NOMO-1 treated with dmso at 0.1 percent for 144 hours (cell line): ENCODE measurements at regions not wholly inside any gene's neighbourhood (a gene's known extent, or its start where the extent isn't known, plus 50 kb on each side); places are given as distances from the start of the nearest gene placed in this dataset.

ENCODE experiments used
- DNase-seq: peaks from one replicate; lab custom pipeline; 2025; ENCODE audit not compliant: unreplicated experiment; lab: John Stamatoyannopoulos, UW

DNA sequence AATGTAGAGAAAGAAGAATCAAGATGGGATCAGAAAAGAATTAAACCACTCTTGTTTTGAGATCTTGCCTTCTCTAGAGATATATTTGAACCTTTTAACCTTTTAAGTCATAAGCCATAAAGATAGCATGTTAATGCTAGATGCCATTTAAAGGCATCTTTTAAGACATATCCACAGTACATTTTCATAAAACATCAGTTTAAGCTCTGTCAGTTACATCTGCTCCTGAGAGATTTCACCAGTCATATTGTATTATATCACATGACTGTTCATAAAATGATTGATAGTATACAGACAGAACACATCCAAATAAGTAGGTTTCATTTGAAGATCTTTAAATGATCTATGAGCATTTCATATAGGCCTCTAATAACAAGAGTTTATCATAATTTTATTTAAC, 1238.5 kb downstream of the SLC16A7 start:
- DNase-seq = no peak

DNA sequence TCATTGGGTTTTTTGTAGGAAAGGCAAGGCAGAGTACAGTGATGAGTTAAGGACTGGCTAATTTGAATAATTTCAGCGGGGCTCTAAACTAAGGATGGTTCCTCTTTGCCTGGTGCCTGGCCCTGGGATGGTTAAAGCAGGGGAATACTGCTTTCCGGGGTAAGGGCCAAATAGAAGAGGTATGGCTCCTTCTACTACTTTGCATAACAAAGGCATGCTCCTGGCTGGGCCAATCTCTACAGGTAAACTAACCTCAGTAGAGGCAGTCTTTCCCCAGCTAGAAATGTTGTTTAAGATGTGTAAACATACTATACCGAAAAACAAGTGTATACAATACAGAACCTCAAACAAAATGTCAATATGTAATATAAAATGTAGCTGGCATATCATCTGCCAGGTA, 1239.0 kb downstream of the SLC16A7 start:
- DNase-seq = no peak

DNA sequence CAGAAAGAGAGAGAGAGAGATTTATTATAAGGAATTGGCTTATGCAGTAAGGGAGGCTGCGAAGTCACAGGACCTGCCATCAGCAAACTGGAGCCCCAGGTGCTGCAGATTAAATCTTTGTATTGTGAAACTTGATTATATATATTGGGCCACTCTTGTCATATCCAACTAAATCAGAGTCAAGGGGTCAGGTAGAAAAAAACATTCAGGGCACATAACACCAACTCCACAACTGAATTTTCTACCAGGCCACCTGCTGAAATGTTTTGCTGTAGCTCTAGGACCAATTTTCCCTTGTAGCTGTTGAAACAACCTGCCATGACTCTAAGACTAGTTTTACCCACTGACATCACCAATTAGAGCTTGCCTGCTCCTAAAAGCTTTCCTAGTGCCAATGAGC, 1240.8 kb downstream of the SLC16A7 start:
- no peak for DNase-seq

DNA sequence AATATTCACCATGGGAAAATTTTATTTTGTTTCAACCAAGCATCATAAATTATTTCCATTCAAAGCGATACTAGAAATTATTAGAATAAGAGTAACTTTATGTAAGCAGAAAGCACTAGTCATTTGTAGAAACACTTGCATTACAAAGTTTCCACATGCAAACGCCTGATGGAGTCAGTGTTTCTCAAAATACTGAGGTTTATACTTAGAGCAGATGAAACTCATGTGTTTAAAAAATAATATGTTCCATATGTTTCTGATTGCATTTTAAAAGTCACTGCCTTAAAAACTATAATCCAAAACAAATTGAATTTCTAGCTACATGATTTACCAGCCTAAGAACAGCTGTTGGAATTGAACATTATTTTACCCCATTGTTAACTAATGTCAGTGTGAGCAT, 1246.4 kb downstream of the SLC16A7 start:
- no peak for DNase-seq

DNA sequence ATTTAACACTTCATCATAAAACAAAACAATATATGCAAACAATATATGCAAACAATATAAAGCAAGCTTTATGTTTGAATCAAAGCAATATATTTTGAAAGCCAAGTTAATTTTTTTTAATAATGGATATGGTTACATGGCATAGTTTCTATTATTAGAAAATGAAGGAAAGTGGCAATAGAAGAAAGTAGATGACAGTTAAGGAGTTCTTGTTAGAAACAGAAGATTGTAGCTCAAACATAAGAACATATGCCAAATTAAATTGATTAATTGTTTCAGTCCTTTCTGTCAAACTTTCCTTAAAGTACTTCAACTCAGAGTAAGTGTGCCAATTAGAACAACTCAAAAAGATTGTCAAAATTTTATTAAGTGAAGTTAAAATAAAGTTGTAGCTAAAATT, 1248.3 kb downstream of the SLC16A7 start:
- DNase-seq = no peak

DNA sequence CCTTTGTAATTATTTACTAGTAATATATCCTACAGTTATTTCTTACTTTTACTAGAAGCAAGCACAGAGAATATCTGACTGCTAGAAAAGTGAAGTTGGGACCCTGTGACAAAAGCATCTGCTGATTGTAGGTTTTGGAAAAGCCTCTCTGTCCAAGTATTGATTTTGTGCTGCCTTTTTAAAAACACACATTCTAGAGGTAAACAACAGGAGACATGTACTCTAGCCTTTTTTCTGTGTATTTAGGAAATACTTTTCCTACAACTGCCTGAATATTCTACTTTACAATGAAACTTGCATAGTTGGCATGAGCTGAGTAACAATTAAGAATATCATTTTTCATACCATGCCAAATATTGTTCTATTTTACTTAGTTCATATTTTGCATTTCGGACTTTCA, 1249.0 kb downstream of the SLC16A7 start:
- no peak for DNase-seq

DNA sequence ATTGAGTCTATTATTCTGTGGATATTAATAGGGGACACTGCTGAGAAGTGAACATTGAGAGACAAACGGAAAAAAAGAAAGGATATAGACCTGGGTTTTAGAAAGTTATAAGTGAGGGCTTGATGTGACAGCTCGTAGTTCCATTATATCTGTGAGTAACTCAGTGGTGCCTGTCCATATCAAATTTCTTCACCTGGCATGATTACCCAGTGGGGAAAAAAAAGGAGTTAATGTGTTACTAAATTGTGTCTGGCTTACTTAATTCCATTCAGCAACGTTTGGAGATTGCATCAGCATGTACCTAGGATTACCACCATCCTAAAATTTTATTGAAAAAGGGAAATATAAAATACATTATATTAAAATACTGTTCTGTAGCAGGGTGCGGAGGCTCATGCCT, 1249.9 kb downstream of the SLC16A7 start:
- DNase-seq = no peak

DNA sequence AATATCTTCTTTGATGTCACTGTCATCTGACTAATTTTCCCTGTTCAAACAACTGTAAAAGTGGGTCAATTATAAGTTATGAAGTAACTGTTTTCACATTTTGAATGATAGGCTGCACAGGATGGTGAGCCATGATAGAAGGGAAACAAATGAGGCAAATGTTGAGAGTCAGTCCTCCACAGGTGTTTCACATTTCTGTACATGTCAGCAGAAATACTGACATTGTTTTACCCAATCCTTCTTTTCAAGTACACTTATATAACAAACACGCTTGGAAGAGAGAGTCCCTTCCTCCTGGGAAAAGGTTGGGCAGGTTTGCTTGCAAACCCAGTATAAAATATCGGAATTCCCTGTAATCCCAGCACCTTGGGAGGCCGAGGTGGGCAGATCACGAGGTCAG, 1251.5 kb downstream of the SLC16A7 start:
- DNase-seq = no peak

DNA sequence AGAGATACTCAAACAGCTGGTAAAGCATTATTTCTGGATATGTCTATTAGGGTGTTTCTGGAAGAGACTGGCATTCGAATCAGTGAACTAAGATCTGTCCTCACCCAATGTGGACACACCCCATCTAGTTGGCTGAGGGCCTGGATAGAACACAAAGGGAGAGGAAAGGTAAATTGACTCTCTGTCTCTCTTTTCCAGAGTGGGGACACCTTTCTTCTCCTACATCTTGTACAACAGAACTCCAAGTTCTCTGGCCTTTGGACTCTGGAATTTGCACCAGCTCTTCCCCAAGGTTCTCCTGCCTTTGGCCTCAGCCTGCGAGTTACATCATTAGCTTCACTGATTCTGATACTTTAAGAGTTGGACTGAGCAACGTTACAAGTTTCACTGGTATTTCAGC, 1253.9 kb downstream of the SLC16A7 start:
- DNase-seq = no peak

DNA sequence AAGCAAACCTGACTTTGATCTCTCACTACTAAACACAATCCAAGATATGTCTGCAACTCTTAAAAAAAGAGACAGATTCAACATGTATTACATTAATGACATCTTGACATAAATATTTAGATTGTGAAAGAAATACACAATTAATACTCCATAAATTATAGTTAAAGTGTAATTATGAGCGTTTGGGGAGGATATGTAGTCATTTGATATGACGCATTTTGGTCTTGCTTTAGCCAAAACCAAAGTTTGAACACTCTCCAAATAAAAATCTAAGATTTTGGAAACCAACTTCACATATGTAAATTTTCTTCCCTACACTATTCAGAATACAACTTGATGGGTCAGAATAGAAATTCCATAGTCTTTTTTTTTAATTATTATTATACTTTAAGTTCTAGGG, 1257.6 kb downstream of the SLC16A7 start:
- no peak for DNase-seq

DNA sequence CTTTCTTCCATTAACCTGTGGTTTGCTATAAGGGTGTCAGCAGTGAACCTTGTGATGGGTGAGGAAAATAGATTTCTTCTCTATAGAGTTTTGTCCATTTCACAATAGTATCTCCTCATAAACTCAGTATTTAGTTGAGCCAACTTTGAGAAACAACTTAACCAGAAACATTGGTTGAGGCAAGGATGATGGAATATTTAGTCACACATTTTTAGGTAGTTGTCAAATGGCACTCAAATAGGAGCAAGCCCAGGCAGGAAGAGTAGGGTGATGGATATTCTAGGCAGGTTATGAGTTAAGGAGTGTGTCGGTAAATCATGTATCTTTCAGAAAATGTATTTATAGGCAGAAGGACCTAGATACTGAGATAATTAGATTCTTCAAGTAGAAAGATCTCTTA, 1267.6 kb downstream of the SLC16A7 start:
- DNase-seq = no peak

DNA sequence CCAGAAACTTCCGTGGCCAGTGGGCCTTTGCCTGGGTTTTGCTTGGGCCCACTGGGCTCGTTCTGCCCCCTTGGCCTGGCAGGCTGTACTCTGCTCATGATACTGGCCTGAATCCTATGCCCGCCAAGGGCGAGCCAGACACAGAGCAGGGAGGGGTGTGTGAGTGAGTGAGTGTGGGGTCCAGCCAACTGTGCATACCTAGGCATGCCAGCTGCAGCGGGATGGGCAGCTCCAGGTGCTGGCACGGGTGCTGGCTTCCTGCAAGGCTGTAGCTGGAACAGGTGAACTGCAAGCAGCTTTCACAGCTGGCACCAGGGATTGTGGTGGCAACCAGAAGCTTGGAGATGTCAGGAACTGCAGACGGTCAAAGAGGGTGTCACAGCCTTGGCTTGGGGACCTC, 1276.4 kb downstream of the SLC16A7 start:
- no peak for DNase-seq

DNA sequence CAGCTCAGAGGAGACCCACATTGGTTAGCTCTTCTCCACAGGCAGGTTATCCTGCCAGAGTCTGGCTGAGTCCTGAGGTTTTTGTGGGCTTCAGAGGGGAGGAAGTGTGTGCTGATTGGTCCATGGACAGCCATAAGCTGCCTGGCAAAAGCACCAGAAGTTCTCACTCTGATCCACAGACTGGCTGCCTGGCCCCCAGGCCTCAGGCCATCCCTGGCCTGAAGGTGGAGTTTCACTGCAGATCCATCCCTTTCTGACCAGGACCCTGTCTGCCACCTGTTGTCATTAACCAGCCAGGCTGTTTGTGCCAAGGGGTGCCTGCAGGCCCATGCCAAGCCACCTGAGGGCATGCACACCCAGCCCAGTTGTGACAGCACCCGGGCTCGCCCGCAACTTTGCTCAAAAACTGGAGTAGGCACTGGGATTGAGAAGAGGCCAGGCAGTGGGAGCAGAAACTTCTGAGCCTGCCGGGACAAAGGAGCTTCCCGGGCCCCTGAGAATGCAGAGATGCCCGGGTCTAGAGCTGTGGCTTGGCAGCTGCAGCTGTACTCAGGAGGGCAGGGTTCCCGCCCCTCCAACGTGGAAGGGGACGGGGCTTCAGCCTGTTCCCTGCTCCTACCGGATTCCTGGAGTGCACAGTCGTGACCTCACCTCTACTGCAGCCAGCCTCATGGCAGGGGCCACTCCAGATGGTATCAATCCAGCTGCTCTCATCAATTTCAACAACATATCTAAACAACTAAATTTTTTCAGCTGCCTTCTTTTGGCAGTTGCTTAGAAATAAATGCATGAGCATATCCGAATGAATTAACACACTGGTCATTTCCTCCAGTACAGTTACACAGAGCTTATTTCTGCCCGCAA, 1277.3 kb downstream of the SLC16A7 start:
- no peak for DNase-seq

DNA sequence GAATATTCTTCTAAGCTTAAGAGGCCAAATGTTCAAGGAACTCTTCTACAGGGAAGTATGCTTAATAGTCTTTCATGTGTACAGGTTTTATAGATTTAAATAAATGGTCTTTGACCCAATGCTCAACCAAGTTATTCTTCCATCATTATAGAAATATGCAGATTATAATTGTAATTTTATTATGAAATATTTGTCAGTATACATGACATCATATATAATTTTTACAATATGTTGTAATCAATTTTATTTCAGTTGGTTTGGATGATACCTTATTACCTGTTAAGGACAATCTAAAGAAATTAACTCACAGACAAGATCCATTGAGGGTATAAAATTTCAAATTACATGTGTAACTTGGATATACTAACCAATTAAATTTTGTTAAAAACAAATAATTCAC, 1278.3 kb downstream of the SLC16A7 start:
- DNase-seq = no peak

DNA sequence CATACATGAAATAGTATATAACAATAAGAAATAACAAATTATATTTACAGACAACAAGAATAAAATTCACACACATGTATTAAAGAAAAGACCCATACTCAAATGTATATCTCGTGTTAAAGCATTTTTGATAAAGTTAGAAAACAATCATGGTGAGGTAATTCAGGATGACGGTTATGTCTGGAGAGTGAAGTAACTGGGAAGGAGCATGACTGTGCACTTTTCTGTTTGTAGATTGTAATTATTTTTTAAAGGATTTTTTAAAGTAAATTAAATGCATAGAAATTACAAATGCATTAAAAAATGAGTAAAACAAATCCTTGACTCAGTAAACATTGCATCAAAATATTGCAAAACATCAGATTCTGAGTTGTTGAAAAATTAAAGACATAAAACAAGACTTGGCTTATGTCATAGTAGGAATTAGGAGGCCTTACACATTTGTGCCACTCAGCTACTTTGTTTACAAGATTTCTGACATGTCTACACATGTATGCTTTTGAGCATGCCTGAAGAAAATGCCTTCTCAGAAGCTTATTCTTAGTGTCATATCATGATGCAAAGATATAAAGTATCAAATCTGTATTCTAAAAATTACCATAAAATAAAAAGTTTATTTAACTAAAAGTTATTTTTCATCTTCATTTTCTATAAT, 1325.1 kb downstream of the SLC16A7 start:
- DNase-seq = no peak

DNA sequence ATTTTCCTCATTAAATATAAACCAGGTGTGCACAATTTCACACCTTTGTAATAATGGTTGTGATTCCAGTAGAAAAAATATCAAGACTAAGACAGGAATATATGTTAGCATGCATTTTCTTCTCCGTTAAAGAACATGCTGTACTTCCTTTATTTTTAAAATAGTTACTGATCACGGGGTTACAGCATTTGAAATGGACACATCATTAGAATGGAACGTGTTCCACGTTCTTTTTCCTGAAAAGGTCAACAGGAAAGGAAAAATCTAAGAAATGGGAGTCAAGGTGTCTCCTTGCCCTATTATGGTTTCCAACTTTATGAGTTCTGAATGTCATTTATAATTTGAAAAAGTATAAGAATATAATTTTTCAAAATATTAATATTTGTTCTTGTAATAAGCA, 1325.7 kb downstream of the SLC16A7 start:
- DNase-seq = no peak

DNA sequence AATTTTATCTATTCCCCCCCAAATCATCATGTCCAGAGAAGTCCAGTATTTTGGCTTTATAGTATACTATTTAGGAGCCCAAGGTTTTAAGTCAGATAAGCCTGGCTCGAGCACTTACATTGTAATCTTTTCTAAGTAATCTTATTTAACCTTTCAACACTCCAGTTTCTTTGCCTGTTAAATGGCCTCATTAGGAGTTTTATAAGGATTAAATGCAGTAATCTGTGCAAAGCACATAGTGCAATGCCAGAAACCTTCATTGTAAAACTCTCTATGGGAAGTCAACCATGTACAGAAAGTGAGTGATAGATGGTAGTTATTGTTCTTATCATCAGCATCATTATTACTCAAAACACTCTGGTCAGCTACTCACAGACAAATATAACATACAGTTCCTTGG, 1330.4 kb downstream of the SLC16A7 start:
- DNase-seq = no peak

DNA sequence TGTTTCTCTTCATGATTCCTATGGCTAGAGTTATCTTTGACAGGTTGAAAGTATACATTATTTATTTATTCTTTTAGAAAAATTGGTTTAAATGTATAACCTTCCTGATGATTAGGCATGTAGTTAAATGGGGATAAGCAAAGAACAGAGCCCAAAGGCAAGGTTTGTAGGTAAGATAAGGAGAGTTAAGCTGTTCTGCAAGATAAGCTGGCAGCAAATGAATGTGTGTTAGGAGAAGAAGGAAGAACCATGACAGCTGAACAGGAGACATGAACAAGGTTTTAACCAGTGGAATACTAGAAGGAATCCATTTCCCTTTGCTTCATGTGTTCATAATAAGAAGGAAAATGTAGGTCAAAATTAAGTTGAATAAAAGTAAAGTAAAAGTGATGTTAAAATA, 1330.1 kb upstream of the USP15 start:
- DNase-seq = no peak

DNA sequence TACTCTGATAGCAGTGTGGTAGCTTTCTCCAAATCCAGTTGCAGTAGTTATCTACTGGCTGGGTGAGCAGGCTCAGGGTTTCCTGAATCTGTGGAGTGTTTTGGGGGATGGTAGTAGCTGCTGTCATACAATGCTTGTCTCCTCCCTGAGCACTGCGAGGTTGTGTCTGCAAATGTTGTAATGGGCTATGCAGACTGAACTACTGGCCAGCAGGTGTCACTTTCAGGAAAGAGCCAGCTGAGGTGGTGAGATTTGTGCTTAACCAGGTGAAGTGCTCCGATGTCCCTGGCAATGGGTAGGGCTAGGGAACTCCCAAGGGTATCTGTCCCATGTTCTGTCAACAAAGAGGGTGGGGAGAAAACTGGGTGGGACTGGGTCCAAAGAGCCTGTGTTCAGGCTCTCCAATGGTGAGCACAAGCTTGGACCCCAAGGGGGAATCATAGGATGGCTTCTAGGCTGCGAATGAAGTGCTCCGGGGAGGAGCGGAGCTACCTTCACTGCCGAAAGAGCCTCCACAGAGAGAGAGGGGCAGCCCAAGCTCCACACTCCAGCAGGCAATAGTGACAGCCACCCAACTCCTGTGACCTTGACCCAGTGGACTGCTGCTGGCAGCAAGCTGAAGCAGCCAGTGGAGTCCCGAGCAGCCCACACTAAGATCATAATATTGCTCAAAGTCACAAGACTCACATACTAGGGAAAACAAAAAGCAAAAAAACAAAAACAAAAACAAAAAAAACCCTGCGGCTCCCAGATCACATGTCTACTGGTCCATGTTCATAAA, 1324.0 kb upstream of the USP15 start:
- DNase-seq = no peak

DNA sequence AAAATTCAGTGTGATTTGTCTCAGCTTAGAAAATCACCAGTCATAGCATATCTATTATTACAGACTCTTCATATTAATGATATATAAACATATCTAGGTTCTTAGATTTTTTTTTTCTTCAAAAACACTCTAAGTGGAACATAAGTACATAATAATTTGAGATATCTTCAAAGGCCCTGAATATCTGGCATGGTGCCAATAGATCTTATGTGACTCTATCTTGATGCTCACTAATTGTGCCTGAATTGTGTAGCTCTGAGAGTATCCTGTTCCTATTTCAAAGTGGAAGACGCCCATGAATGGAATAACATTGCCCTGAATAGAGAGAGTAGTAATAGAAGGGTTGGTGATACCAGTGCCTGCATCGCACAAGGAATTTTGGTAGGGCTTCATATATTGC, 1312.7 kb upstream of the USP15 start:
- no peak for DNase-seq

DNA sequence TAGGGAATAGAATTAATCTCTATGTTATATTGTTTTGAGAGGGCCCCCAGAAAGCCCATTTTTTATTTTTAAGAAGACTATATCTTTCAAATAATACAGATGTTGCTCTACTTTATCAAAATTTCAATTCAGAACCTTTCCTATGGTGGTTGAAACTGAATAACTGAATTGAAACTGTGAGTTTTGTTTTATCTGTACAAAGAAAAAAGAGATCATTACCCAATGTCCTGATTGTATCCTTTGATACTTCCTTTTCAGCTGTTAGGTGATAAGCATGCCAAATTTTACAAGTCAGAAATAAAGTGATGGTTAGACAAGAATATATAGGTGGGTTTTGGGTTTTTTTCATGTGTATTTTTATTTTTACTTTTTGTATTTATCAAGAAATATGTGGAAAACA, 1293.1 kb upstream of the USP15 start:
- DNase-seq = no peak

DNA sequence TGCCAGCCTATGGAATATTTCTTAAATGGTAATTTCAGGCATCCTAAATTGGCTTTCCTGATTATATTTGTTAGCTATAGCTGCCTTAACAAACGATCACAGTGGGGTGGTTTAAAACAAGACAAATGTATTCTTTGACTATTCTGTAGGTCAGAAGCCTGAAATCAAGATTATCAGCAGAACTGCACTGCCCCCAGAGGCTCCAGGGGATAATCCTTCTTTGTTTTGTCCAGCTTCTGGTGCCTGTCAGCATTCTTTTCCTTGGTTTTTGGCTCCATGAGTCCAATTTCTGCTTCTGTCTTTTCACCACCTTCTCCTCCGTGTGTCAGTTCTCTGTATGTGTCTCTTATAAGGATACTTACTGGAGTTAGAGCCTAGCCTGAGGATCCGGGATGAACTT, 1282.2 kb upstream of the USP15 start:
- no peak for DNase-seq
